Astrocyte (in vitro differentiated cells and primary cell): ENCODE measurements at regions not wholly inside any gene's neighbourhood (a gene's known extent, or its start where the extent isn't known, plus 50 kb on each side); places are given as distances from the start of the nearest gene placed in this dataset.
"Not testable (repeated sequence)": the region's sequence is repeated elsewhere in the genome, so short reads cannot be mapped to it uniquely, and the experiment has no call there.

ENCODE experiments used
- DNase-seq: peaks from one replicate; pipeline ENCODE4 v3.0.0-alpha.2; 2010; ENCODE audit warnings: low read depth
- FAIRE-seq: peaks from 2 replicates; lab custom pipeline; 2011; peaks lifted over from hg19 to GRCh38; lab: Jason Lieb, UNC
- H2AFZ ChIP-seq: 2 replicates; pipeline ENCODE4 v1.6.0; 2012; ENCODE audit warnings: low read depth, low read length, inconsistent platforms
- H3K27ac ChIP-seq: 2 replicates; pipeline ENCODE4 v1.5.1; 2011; ENCODE audit warnings: low read depth, low read length, inconsistent platforms
- H3K27me3 ChIP-seq: 2 replicates; pipeline ENCODE4 v1.6.0; 2011; ENCODE audit warnings: low read length, inconsistent platforms; ENCODE audit not compliant: insufficient read depth
- H3K36me3 ChIP-seq: 2 replicates; pipeline ENCODE4 v1.5.1; 2011; ENCODE audit warnings: low read length, inconsistent platforms; ENCODE audit not compliant: insufficient read depth
- H3K4me1 ChIP-seq: 2 replicates; pipeline ENCODE4 v1.5.1; 2011; ENCODE audit warnings: low read length, inconsistent platforms; ENCODE audit not compliant: insufficient read depth
- H3K4me2 ChIP-seq: 2 replicates; pipeline ENCODE4 v1.6.0; 2012; ENCODE audit warnings: low read length, inconsistent platforms
- H3K4me3 ChIP-seq: 2 replicates; pipeline ENCODE4 v1.5.1; 2011; ENCODE audit warnings: low read depth, mild to moderate bottlenecking, low read length, inconsistent platforms; ENCODE audit not compliant: insufficient read depth
- H3K79me2 ChIP-seq: 2 replicates; pipeline ENCODE4 v1.6.0; 2012; ENCODE audit warnings: mild to moderate bottlenecking, low read length, inconsistent platforms; ENCODE audit not compliant: insufficient read depth
- H3K9ac ChIP-seq: 2 replicates; pipeline ENCODE4 v1.6.0; 2012; ENCODE audit warnings: mild to moderate bottlenecking, low read length, inconsistent platforms
- H3K9me3 ChIP-seq: 2 replicates; pipeline ENCODE4 v1.5.1; 2012; ENCODE audit warnings: low read depth, mild to moderate bottlenecking, low read length, inconsistent platforms; ENCODE audit not compliant: insufficient read depth
- H4K20me1 ChIP-seq: 2 replicates; pipeline ENCODE4 v1.6.0; 2012; ENCODE audit warnings: low read length, inconsistent platforms; ENCODE audit not compliant: insufficient read depth
- H3K27ac Mint-ChIP-seq: one replicate; pipeline ENCODE4 v1.8.0; 2021; ENCODE audit warnings: mild to moderate bottlenecking, mixed read lengths; ENCODE audit not compliant: unreplicated experiment
- H3K27me3 Mint-ChIP-seq: one replicate; pipeline ENCODE4 v1.8.0; 2021; ENCODE audit warnings: low read depth, mixed read lengths; ENCODE audit not compliant: unreplicated experiment
- H3K36me3 Mint-ChIP-seq: one replicate; pipeline ENCODE4 v1.8.0; 2021; ENCODE audit warnings: low read depth, mixed read lengths; ENCODE audit not compliant: unreplicated experiment
- H3K4me1 Mint-ChIP-seq: one replicate; pipeline ENCODE4 v1.8.0; 2021; ENCODE audit warnings: low read depth, mixed read lengths; ENCODE audit not compliant: unreplicated experiment
- H3K4me3 Mint-ChIP-seq: one replicate; pipeline ENCODE4 v1.8.0; 2021; ENCODE audit warnings: mild to moderate bottlenecking, moderate library complexity, mixed read lengths; ENCODE audit not compliant: unreplicated experiment
- H3K9me3 Mint-ChIP-seq: one replicate; pipeline ENCODE4 v1.8.0; 2021; ENCODE audit warnings: mild to moderate bottlenecking, mixed read lengths; ENCODE audit not compliant: unreplicated experiment
- EZH2 ChIP-seq: IDR thresholded peaks from 2 replicates; pipeline ENCODE4 v1.6.1; 2012; ENCODE audit warnings: mild to moderate bottlenecking, low read length, inconsistent platforms; ENCODE audit not compliant: insufficient read depth
- TF ChIP-seq, protein P1 (sequence below): IDR thresholded peaks from 2 replicates; pipeline ENCODE4 v1.5.1; 2011; ENCODE audit warnings: low read depth, mild to moderate bottlenecking, inconsistent platforms, low read length, moderate library complexity; ENCODE audit not compliant: insufficient read depth

DNA sequence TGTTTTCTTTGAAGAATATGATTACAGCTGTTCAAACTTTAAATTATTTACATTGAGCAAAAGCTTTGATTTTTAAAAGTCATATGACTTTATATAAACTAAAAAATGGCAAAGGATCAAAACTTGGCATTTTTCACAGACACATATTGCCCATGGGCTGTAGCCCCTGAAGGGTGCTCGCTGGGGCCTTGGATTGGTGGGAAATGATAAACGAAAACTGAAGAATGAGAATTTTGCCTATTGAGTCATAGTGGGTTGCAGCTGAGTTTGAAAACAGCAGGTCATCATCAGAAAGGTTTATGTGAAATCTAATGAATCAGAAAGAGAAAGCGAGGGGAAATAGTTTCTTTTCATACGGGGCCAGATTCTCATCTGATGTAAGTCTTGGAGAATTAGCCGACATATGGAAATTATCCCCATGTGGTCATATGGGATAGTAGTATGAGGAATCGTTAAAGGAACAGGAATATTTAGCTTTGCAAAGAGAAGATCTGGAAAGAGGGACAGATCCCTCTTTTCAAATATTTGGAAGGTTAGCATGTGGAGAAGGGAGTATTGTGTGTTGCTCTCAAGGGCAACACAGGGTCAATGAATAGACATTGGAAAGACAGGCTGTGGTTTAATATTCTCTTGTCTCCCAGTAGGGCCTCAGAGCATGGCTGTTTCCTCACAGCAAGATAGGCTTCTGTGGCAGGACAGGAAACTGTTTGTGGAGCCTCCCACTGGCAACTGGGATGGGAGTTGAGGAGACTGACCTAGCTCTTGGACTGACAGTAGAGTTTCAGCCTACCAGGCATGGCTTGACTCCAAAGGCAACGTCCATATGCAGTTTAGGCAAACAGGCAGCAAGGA lies 119.0 kb downstream of the FZD1 start:
- H3K4me3 Mint-ChIP-seq = no peak overlapping the region
- DNase-seq (peak; percentile 71), FAIRE-seq (no peak)
- Histone ChIP-seq H3K9ac (no peak overlapping the region), H2AFZ (peak overlapping the region; percentile 38), H3K9me3 (no peaks in the 10 kb centered on the region), H3K4me2 (peak overlapping the region; percentile 43), H3K27me3 (no peaks in the 10 kb centered on the region), H3K79me2 (no peaks in the 10 kb centered on the region), H3K36me3 (no peaks in the 10 kb centered on the region), H4K20me1 (no peaks in the 10 kb centered on the region), H3K27ac (no peak overlapping the region), H3K4me1 (no peaks in the 10 kb centered on the region), H3K4me3 (no peak overlapping the region)
- H3K9me3 Mint-ChIP-seq = peaks cover 4% of the 10 kb centered on the region
- no peak overlapping the region for H3K27ac Mint-ChIP-seq
- H3K36me3 Mint-ChIP-seq = no peaks in the 10 kb centered on the region
- TF ChIP-seq, protein P1, sequence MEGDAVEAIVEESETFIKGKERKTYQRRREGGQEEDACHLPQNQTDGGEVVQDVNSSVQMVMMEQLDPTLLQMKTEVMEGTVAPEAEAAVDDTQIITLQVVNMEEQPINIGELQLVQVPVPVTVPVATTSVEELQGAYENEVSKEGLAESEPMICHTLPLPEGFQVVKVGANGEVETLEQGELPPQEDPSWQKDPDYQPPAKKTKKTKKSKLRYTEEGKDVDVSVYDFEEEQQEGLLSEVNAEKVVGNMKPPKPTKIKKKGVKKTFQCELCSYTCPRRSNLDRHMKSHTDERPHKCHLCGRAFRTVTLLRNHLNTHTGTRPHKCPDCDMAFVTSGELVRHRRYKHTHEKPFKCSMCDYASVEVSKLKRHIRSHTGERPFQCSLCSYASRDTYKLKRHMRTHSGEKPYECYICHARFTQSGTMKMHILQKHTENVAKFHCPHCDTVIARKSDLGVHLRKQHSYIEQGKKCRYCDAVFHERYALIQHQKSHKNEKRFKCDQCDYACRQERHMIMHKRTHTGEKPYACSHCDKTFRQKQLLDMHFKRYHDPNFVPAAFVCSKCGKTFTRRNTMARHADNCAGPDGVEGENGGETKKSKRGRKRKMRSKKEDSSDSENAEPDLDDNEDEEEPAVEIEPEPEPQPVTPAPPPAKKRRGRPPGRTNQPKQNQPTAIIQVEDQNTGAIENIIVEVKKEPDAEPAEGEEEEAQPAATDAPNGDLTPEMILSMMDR = no peak
- no peak for TF ChIP-seq EZH2
- H3K4me1 Mint-ChIP-seq = peaks cover 15% of the 10 kb centered on the region
- H3K27me3 Mint-ChIP-seq = no peaks in the 10 kb centered on the region

- peaks cover 15% of the 10 kb centered on the region for H3K4me1 Mint-ChIP-seq
- H3K79me2 ChIP-seq = no peaks in the 10 kb centered on the region
- H3K36me3 Mint-ChIP-seq = no peaks in the 10 kb centered on the region
- no peaks in the 10 kb centered on the region for H4K20me1 ChIP-seq
- H3K4me3 ChIP-seq = no peak overlapping the region
- peaks cover 4% of the 10 kb centered on the region for H3K9me3 Mint-ChIP-seq
- no peak for FAIRE-seq
- peak overlapping the region; percentile 38 for H2AFZ ChIP-seq
- no peak overlapping the region for H3K27ac ChIP-seq
- no peaks in the 10 kb centered on the region for H3K36me3 ChIP-seq
- no peak overlapping the region for H3K9ac ChIP-seq
- no peak for DNase-seq
- H3K27me3 ChIP-seq = no peaks in the 10 kb centered on the region
- H3K4me3 Mint-ChIP-seq = no peak overlapping the region
- H3K27me3 Mint-ChIP-seq = no peaks in the 10 kb centered on the region
- no peaks in the 10 kb centered on the region for H3K4me1 ChIP-seq
- no peak overlapping the region for H3K27ac Mint-ChIP-seq
- H3K4me2 ChIP-seq = peak overlapping the region; percentile 43
- TF ChIP-seq EZH2 = no peak
- TF ChIP-seq, protein P1 = no peak
- no peaks in the 10 kb centered on the region for H3K9me3 ChIP-seq
These were observed 119.7 kb downstream of the FZD1 start for GRCh38 chr7:91383905-91384274.

- H3K27ac Mint-ChIP-seq, H3K27me3 Mint-ChIP-seq, H3K79me2 ChIP-seq, H4K20me1 ChIP-seq, FAIRE-seq, H3K4me3 Mint-ChIP-seq, H3K36me3 Mint-ChIP-seq, H3K27ac ChIP-seq, H3K36me3 ChIP-seq, H3K4me1 ChIP-seq, H3K9me3 Mint-ChIP-seq, DNase-seq, H3K4me3 ChIP-seq, H3K9ac ChIP-seq, H2AFZ ChIP-seq, H3K27me3 ChIP-seq, H3K9me3 ChIP-seq, H3K4me2 ChIP-seq: not testable (repeated sequence)
- peaks cover 10% of the 10 kb centered on the region for H3K4me1 Mint-ChIP-seq
These were observed 130.5 kb downstream of the FZD1 start for GRCh38 chr7:91394757-91395156.

GRCh38 chr7:91395313-91395712 lies 131.1 kb downstream of the FZD1 start:
- not testable (repeated sequence) for H4K20me1 ChIP-seq, H3K9ac ChIP-seq, H3K4me2 ChIP-seq, H3K27ac ChIP-seq, H3K27me3 ChIP-seq, DNase-seq, H3K36me3 Mint-ChIP-seq, H3K9me3 ChIP-seq, H3K27me3 Mint-ChIP-seq, H3K36me3 ChIP-seq, H2AFZ ChIP-seq, H3K27ac Mint-ChIP-seq, H3K4me3 Mint-ChIP-seq, FAIRE-seq, H3K4me3 ChIP-seq, H3K79me2 ChIP-seq, H3K9me3 Mint-ChIP-seq, H3K4me1 ChIP-seq
- peaks cover 10% of the 10 kb centered on the region for H3K4me1 Mint-ChIP-seq
